ENCODE measurements at regions not wholly inside any gene's neighbourhood (a gene's known extent, or its start where the extent isn't known, plus 50 kb on each side); places are given as distances from the start of the nearest gene placed in this dataset.

- DNase-seq (ENCODE audit: low spot score in 2 of 2) (no peak), FAIRE-seq (no peak)
Observed at GRCh38 chr1:56063461-56063860, 515.9 kb downstream of the PLPP3 start.

- FAIRE-seq, result no peak
- no peak for DNase-seq (ENCODE audit: low spot score in 2 of 2)
Observed at GRCh38 chr1:56062625-56063024, 516.7 kb downstream of the PLPP3 start.

DNA sequence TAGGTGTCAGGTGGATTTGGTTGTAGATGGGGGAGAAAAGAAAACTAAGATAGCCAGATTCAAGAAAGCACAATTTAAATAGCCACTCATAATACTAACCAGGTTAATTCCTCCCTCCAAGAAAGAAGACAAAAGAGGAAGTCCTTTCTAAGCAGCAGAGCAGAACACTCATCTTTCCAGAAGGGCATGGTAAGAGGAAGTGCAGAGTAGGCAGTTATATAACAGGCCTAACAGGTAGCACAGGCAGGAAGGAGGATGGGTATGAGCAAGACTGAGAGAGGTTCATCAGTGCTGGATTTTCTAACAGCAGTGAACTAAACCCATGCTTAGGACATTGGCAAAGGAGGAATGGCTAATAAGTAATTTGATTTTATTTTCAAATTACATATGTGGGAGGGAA is 517.5 kb downstream of the PLPP3 start:
- DNase-seq (ENCODE audit: low spot score in 2 of 2) (no peak), FAIRE-seq (no peak)

- DNase-seq (ENCODE audit: low spot score in 2 of 2) (no peak), FAIRE-seq (no peak)
Observed at GRCh38 chr1:56060906-56061305, 518.5 kb downstream of the PLPP3 start.

GRCh38 chr1:56057466-56058405 is 521.6 kb downstream of the PLPP3 start:
- FAIRE-seq (no peak), DNase-seq (ENCODE audit: low spot score in 2 of 2) (no peak)

DNA sequence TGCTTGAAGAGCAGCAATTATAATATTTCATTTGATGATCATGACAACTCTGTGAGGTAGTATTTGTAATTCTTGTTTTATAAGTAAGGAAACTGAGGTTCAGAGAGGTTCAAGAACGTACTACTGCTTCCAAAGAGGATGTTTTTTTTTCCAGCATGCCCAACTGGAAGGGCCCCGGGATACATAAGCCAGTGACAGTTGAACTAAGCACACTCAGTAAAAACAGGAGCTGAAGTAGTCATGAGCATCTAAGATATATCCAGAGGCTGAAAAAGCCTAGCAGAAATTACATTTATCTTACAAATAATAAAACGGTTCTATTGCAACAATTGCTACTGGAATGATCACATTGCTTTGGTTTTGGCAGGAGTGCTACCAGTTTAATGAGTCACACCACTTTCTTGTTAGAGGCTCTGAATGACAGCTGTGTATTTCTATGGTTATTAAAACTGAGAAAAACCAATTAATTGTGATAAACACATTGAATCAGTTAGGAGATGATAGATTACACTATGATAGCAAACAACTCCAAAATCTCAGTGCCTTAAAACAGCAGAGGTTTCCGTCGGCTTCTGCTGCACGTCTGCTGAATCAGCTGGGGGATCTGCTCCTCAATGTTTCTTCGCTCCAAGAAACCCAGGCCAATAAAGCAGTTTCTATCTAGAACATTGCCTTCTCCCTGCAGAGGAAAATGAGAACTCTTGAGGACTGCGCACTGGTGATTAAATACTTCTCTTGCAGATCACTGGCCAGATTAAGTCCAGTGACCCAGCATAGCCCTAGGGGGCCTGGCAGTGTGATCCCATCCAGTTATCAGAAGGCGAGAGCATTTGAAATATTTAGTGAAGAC is 522.7 kb downstream of the PLPP3 start:
- DNase-seq (ENCODE audit: low spot score in 2 of 2) (no peak), FAIRE-seq (no peak)

DNA sequence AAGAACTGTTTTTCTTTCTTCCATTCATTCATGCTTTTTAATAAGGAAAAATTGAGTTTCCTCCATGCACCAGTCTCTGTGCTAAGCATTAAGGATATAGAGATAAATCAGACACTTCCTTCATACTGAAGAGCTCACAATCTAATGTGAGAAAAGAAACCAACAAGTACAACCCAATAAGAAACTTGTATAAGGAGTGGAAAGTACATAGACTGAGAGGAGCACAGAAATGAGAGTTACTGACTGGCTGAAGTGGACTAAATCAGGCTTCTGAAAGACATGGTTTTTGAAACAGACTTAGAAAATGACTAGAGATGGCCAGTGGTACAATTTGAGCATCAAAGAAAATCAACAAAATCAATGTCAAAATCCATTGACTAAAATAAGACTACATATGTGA is 524.4 kb downstream of the PLPP3 start:
- no peak for DNase-seq (ENCODE audit: low spot score in 2 of 2)
- FAIRE-seq, result no peak

- DNase-seq (ENCODE audit: low spot score in 2 of 2), result no peak
- no peak for FAIRE-seq
Observed at GRCh38 chr1:56052041-56052440, 527.3 kb downstream of the PLPP3 start.

- DNase-seq (ENCODE audit: low spot score in 2 of 2) (no peak), FAIRE-seq (no peak)
Observed at GRCh38 chr1:56050911-56051310, 528.5 kb downstream of the PLPP3 start.

GRCh38 chr1:56045477-56045876 is 533.9 kb downstream of the PLPP3 start:
- no peak for FAIRE-seq

DNA sequence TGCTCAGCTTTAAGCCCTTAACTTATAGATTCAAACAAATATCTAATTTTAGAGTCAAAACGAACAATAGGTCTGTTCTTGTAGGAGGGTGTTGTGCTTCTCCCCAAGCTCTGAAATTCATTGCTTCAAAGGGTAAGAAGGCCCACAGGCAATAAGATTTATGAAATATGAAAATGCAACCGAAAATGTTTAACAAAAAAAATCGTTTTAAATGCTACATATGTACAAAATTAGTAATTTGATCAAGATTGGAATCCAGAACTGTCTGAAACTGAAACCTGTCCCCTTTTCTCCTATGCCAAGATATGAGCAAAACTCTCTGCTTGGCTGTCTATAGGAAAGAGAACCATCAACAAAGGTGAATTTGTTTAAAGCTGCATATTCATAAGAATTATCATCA is 534.3 kb downstream of the PLPP3 start:
- FAIRE-seq (no peak), DNase-seq (ENCODE audit: low spot score in 2 of 2) (no peak)

More at GRCh38 chr1:56045477-56045876, 533.9 kb downstream of the PLPP3 start:
- no peak for DNase-seq (ENCODE audit: low spot score in 2 of 2)

- no peak for DNase-seq (ENCODE audit: low spot score in 2 of 2)
- FAIRE-seq, result no peak
Observed at GRCh38 chr1:56036479-56036878, 542.9 kb downstream of the PLPP3 start.

GRCh38 chr1:56034847-56035481 is 544.4 kb downstream of the PLPP3 start:
- no peak for DNase-seq (ENCODE audit: low spot score in 2 of 2)
- FAIRE-seq, result no peak

- FAIRE-seq (no peak), DNase-seq (ENCODE audit: low spot score in 2 of 2) (no peak)
Observed at GRCh38 chr1:56034222-56034621, 545.1 kb downstream of the PLPP3 start.

- no peak for FAIRE-seq
- no peak for DNase-seq (ENCODE audit: low spot score in 2 of 2)
Observed at GRCh38 chr1:56033321-56034037, 545.9 kb downstream of the PLPP3 start.

DNA sequence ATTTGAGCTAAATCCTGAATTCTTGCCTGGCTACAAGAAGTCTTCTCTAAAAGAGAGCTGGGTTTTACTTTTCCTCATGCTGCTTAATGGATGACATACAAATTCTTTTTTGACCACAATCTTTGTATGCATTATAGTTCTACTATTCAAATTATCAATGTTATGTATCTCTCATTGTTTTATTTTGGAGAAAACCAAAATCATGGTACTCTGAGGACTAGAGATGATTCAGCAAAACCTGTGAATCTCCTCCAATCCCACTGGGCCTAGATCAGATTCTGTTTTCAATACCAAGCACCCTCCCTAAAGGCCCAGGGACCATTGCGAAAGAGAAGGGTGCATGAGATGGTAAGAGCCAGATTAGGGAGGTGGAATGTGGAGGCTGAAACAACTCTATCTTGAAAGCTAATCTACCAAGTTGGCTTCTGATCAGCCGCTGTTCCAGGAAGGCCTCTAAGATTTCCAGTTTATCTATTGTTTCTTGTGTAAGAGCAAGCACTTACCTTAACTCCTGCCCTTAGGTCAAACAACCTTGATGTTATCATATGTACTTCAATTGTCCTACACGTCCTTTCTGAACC is 547.2 kb downstream of the PLPP3 start:
- DNase-seq (ENCODE audit: low spot score in 2 of 2) (no peak), FAIRE-seq (no peak)

GRCh38 chr1:56031001-56031400 is 548.4 kb downstream of the PLPP3 start:
- FAIRE-seq (no peak), DNase-seq (ENCODE audit: low spot score in 2 of 2) (no peak)

- DNase-seq (ENCODE audit: low spot score in 2 of 2) (no peak), FAIRE-seq (no peak)
Observed at GRCh38 chr1:56029319-56030003, 549.9 kb downstream of the PLPP3 start.

- no peak for FAIRE-seq
Observed at GRCh38 chr1:56028911-56029310, 550.5 kb downstream of the PLPP3 start.

More at GRCh38 chr1:56028911-56029310, 550.5 kb downstream of the PLPP3 start:
- no peak for DNase-seq (ENCODE audit: low spot score in 2 of 2)
